Stimulated activated CD4-positive, alpha-beta T cell treated with anti-CD3 and anti-CD28 coated beads, Interleukin-2, amount 100 ng/mL, for 4 hours (primary cell): ENCODE measurements at regions not wholly inside any gene's neighbourhood (a gene's known extent, or its start where the extent isn't known, plus 50 kb on each side); places are given as distances from the start of the nearest gene placed in this dataset.

Source experiments
- DNase-seq: peaks from one replicate; pipeline ENCODE4 v3.0.0-alpha.2; 2020; ENCODE audit warnings: low read depth

DNA sequence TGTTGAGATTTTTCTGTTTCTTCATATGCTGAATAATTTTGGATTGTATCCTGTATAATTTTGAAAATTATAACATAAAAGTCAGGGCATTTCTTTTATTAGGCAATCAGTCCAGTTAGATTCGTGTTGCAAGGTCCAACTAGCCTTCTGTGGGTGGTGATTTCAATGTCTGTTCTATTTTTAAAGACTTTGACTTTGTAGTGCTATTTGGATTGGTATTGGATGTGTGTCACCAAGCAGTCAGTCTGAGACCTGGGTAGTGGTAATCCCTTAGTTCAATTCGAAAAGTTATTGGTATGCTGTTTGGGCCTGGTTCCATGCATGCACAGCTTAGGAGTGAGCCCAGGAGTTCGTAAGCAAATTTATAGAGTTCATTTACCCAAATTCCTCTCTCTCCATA is 82.2 kb downstream of the EPDR1 start:
- DNase-seq: no peak

DNA sequence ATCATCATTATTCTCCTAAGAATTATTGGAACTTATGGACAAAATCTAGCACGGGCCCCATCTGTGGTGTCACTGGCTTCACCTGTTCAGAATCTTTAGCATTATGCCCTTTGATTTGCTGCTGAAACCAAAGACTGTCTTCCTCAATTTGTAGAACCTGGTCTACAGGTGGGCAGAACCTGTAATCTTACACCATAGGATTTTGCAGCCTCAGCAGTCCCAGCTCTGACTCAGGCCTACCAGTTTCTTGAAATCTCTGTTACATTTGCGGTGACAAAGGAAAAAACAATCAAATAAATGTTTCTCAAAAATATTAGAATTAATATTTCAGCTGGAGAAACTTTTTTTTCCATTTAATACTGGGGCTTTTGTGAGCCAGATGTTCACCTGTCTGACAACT is 86.1 kb downstream of the EPDR1 start:
- DNase-seq: no peak

DNA sequence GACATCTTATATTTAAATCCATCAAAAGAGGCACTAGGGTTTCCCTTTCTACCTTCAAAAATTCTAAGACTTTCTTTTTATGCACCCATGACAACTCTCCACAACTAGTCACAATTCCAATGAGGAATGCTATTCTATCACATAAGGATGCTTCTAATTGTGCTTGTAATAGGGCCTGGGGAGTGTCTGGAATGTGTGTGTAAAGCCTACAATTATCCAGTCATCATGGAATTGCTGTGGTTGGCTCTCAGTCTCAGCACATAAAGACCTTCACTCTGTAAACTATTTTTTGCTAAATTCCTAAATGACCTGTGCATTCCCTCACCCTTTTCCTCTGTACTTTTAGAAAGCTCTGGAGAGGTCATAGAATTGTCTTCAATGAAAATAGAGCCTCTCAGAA is 86.7 kb downstream of the EPDR1 start:
- DNase-seq: no peak

DNA sequence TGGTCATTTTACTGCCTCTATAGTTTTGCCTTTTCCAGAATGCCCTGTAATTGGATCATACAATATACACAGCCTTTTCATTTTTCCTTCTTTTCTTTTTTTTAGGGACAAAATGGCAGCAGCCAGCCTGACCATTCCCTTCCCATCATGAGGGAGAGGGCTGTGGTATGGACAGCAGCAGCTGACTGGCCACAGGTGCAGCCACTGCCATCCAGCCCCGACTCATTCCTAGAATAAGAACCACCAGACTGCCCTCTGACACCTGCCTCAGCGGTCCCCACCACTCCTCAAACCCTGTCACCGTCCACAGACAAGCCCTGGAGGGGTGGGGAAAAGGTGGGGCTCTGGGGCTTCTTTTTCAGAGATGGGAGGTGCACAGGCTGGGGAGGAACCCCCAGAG is 92.8 kb downstream of the EPDR1 start:
- DNase-seq: no peak

DNA sequence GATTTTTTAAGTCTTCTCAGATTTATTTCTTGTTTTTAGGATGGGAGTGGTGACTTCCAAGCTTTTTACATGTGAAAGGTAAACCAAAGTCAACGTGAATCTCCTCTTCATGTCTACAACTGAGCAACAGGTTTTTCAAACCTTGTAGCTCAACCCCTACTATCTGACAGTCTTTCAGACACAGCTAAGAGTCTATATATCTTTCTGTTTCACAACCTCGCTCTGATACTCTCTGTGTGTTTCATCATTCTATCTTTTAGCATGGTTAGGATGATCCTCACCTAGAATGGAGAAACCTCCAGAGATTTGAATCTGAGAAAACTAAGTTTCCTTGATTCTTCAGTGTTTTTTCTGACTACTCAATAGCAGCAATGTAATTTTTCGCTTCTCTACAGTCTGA is 96.1 kb downstream of the EPDR1 start:
- DNase-seq: no peak

DNA sequence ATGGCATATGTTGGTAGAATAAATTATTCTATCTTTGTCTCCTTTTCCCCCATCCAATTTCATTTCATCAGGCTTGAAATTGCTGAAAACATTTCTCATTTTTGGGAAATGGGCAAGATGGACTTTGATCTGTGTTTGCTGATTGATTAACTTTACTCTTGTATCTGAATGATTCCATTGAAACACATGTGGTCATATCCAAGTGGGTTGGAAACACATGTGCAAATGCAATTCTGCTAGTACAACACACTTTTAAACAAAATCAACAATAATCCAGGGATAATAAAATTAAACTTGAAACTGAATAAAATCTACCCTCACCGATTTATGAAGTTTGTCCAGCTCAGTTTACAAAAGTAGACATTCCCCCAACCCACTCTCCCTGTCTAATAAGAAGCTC is 96.9 kb downstream of the EPDR1 start:
- DNase-seq: no peak

DNA sequence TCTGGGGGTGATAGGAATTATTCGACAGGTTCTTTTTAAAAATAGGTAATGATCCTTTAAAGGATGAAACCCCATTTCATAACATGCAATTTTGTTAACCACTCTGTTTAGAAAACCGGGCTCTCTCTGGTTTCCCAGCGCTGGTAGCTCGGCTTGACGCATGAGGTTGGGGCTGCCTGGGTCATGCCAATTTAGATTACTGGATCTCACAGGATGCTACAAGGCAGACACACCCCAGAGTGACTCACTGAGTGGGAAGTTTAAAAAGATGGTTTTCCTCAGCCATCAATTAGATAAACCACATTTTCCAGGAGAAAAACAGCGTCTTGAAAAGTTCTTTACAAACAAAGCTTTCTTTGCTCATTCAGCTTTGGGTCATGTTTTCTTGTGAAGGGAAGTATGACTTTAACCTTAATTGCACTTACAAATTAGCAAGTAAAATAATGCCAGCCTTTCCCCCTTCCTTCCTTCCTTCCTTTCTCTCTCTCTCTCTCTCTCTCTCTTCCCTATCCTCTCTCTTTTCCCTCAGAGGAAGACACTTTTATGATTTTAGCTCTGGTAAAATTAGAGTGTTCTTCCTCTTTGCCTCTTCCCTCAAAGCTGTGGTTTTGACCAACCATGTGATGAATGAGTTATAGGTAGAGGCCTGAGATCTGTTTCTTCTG is 99.8 kb downstream of the EPDR1 start:
- no peak for DNase-seq

DNA sequence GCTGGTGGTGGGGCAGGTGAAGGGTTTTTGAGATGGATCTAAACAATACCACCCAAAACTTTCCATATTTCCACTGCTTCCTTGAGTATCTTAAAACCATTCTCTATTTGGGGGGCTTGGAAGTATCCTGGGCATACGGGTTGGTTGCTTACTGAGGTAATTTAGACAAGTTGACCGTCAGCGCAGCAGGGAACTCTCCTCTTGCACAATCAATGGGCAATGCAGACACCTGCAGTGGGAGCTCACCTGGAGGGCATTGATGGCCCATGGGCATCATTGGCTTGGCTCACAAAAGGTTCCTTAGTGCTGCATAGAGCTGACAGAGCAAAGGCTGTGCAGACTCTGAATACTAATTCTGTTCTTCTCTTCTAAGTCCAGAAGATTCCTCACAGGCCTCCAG is 101.5 kb downstream of the EPDR1 start:
- no peak for DNase-seq

DNA sequence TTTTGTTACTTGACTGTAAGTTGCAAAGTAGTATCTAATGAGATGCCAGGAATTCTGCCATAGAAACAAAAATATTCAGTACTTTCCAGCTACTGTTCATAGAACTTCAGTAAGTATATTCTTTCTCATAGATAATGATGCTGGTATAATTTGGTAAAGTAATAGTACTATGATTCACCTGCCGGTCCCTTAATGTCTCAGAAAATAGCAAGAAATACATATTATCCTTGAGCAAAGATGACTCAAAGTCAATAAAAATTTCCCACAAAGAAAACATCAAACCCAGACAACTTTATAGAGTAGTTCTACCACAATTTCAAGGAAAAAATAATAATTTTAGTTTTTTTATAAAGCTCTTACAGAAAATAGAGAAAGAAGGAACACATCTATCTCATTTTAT is 105.4 kb downstream of the EPDR1 start:
- DNase-seq: no peak

DNA sequence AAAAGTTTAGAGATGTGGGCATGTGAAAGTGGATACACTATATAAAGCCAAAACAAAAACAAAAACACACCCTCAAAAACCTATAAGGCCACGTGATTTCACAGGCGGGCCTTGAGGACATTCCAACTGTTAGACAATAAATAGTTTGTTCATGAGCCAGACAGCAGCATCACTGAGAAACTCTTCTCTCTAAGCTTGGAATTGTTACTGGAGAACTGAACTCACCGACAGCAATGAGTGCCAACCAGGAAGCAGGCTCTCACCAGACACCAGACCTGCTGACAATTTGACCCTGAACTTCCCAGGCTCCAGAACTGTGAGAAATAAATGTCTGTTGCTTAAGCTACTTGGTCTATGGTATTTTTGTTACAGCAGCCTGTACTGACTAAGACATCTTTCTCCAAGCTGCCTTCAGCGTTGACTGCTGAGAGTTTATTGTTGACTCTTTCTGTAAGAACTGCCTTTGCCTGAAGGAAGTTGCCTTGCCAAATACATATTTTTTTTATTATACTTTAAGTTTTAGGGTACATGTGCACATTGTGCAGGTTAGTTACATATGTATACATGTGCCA is 107.5 kb downstream of the EPDR1 start:
- no peak for DNase-seq

DNA sequence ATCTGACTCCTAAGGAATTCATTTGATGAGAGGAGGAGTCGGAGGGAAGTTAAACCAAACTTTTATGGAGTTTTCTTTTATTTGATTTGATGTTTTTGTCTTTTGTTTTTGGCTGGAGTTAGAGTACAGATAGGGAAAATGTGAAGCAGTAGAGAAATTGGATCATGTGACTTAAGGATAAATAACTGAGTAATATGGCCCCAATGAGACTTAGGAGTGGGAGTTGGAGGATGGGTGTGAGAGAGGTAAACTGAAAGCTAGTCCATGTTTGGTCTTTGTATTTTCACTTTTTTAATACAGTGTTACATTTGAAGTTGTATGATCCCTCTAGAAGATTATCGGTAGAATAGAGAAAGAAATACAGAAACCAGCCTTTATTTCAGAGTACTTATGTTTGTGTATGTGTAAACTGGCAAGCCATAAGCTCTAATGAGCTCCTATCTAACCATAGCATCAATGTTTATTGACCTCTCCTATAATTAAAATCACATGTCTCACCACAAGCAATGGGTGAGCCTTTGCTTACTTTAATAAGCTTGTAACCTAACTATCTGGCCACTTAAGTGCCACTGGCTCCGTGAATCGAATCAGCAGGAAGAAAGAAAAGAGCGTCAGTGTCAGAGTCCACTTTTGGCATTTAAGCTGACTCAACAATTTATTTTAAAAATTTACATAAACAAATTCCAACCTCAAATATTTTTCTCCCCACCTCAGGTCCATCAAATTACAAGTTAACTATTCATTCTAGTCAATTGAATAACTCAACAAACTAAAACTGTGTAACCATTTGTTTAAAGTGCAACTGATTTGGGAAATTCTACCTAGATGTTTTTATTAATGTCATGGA is 113.8 kb downstream of the EPDR1 start:
- no peak for DNase-seq

DNA sequence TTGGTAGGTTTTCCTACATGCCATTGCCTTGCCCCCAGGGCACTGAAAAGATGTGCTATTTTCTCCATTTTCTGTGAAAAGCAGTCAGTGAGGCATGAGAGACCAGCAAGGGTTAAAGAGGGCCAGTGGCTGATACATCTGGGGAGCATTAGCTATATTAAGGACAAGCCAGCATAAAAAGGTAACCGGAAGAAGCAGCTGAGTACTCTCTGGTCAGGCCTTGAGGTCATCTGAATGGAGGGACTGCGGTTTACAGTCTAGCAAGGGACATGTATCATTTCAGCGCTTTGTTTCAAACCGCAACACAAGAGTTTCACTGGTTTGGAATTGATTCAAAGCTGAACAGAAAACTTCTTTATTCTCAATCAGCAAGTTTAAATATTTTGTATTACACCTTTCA is 120.4 kb downstream of the EPDR1 start:
- no peak for DNase-seq

DNA sequence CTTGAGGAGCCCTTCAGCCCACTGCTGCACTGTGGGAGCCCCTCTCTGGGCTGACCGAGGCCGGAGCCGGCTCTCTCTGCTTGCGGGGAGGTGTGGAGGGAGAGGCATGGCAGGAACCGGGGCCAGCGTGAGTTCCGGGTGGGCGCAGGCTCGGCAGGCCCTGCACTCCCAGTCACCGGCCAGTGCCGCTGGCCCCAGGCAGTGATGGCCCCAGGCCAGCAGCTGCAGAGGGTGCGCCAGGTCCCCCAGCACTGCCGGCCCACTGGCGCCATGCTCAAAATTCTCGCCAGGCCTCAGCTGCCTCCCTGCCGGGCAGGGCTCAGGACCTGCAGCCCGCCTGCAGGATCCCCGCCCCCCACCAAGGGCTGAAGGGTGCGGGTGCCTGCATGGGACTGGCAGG is 128.4 kb upstream of the STARD3NL start:
- no peak for DNase-seq

DNA sequence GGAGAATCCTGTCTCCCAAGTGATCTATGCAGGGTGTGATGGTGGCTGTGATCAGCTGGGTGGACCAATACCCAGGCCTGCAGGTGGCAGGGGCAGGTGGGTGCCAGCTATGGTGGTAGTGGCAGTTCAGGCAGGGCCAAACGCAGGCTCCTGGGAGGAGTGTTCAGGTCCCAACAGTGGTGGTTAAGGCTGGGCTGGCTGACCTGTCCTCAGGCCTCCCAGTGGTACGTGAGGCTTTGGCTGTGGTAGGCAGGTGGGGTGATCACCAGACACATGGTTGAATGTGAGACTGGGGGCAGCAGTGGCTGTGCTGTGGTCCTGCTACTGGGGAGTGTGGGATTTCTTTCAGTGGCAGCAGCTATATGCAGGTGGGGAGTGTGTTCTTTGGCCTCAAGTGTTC is 126.7 kb upstream of the STARD3NL start:
- no peak for DNase-seq

DNA sequence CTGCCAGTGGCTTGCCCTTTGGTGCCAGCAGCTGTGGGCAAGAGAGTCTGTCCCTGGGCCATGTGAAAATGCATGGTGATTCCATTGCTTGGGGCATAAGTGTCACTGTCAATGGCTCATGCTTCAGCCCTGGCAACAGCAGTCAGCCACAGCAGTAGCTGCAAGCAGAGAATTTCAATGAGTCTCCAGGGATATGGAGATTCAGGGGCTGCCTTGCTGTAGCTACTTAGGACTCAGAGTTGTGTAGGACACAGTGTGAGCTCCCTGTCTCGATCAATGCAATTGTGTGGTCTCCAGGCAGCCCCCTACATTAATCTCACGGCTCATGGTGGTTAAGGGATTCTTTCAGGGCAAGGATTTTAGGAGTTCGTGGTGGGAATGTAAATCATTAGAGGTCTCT is 126.3 kb upstream of the STARD3NL start:
- no peak for DNase-seq

DNA sequence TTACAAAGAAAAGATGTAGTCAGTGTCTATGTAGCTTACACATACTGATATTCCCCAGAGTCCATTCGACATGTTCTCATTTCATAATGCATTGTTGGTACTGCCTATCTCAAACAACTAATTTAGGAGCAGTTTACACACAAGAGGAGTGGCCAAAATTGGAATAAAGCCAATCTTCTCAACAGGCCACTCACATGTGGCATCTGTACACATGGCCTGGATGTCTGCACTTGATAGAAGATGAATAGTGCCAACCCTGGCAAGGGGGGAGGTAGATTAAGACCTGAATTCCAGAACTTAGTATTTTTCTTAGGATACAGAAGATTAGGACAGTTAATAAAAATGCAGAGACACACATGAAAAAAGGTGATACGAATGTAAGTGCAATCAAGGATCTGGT is 125.3 kb upstream of the STARD3NL start:
- DNase-seq: no peak

DNA sequence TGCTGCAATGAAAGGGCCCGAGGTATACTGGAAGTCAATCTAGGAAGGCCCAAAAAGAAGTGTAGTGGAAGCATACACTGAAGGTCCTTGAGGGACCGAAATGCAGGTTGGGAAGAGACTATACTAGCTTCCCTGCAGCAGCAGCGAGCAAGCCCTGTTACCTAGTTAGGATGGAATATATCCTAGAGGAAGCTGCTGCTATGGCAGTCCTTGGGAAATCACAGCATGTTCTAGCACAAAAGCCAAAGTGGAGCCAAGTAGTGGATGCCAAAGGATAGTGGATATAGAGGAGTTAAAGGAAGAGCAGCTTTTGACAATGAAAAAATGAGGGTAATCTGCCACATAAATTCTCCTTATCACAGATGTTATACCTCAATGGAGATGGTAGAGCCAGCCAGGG is 123.8 kb upstream of the STARD3NL start:
- no peak for DNase-seq

DNA sequence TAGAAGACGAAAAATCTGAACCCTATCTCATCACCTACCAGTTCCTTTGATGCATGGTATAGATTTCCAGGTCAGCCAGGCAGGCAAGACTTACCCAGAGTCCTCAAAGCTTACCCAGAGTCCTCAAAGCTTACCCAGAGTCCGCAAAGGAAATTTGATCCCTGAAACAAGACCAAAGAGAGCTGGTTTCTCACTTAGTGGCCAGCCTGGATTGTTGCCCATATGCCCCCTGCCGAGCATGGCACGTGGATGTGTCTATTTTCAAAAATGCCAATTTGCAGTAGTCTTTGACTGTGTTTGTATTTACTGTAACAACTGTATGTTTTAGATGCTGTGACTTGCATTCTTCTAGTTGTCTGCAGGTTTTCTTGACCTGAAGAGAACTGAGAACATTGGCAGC is 120.2 kb upstream of the STARD3NL start:
- no peak for DNase-seq

DNA sequence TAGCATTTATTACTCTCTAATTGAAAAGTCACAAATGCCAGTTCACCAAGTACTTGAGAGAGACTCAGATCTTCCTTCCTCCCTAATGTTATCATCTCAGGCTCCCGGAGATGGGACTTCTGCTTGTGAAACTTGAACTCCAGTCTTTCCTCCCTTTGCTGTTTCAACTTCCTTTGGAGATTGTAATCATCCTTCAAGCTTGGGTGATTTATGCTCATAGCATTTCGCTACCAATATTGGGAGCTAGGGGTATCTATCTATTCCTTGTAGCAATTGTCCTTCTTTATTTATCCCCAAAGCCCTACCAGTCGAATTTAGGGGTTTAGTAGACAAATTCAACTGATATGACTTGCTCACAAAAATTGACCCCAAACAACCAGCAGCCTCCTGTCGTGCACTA is 117.9 kb upstream of the STARD3NL start:
- DNase-seq: no peak

DNA sequence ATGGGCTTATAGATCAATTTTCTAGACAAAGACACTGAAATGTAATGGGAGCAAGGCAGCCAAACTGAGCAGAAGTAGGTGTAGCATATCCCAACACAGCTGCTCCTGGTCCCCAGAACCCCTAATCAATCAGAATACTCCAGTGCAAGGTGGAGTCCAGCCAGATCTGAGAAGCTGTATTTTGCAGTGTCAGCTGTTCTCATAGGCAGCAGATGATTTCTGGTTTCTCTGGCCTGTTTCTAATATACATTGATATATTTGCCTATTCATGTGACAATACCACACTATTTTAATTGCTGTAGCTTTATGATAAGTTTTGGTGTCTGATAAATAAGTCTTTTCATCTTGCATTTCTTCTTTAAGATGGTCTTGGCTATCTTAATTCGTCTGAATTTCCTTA is 117.4 kb upstream of the STARD3NL start:
- no peak for DNase-seq

DNA sequence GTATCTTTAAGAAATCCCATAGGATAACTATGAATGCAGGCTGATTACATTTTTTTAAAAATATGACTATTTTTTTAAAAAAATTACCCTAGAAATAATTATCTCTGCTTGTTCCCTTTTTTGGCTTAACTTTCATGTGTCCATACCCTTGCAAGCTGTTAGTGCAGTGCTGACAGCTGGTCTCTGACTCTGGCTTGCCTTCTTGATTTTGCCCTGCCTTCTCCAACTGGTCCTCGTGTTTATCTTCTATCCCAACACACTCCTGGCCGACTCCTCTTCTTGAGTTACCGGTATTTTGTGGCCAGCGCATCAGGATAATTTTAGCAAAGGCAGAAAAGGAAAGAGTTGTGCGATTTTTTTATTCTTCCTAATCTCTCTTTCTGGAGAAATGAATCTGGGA is 111.7 kb upstream of the STARD3NL start:
- no peak for DNase-seq

DNA sequence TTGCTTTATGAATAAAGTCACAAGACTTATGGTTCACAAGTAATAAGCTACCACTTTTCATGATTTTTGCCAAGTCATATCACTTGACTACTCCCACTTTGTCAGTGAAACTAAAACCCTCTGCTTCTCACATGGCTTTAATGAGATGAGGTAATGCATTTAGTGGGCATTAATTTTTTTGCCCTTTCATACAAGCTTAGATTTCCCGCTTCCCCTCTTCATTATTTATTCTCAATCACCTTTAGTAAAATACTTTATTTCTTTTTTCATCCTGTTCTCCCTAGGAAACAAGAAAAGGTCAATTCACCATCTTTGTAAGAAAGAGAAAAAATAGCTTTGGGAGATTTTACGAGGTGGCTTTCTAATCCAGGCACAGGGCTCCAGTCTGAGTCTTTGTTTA is 109.6 kb upstream of the STARD3NL start:
- no peak for DNase-seq

DNA sequence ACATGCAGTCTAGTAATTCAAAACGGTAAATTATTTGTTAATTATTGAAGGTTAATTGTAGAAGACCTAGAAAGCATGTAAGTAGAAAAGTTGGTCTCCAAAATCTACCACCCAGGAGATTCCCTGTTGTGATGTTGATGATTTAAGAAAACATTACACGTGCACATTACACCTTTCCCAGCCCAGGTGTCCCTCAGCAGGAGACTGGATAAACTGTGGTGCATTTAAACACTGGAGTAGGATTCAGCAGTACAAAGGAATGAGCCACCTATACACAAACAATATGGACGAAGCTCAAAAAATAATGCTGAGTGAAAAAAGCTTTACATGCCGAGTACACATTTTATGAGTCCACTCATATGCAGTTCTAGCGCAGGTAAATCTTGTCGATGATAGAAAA is 109.0 kb upstream of the STARD3NL start:
- DNase-seq: no peak

DNA sequence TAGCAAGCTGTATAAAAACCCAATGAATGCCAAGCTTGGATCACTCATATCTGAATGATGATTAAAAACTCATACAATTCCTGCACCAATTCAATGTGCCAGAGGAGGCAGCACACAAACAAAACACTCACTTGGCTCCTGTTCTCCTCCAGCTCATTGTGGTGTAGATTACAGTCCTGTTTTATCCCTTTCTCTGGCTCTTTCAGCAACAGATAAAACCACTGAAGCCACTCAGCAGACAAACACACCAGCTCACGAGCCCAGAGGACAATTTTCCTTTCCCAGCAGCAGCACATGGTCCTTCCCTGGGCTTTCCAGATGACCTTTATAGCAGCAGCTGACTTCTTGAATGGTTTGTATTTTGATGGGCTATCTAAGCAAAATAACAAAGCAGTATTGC is 107.3 kb upstream of the STARD3NL start:
- DNase-seq: no peak
